HG02852 (cell line): ENCODE measurements at regions not wholly inside any gene's neighbourhood (a gene's known extent, or its start where the extent isn't known, plus 50 kb on each side); places are given as distances from the start of the nearest gene placed in this dataset.

Experiments used
- ATAC-seq: cut with Tn5 transposase; IDR thresholded peaks from one replicate; pipeline ENCODE4 v1.9.1; 2021; ENCODE audit warnings: mild to moderate bottlenecking, moderate library complexity; ENCODE audit not compliant: unreplicated experiment

DNA sequence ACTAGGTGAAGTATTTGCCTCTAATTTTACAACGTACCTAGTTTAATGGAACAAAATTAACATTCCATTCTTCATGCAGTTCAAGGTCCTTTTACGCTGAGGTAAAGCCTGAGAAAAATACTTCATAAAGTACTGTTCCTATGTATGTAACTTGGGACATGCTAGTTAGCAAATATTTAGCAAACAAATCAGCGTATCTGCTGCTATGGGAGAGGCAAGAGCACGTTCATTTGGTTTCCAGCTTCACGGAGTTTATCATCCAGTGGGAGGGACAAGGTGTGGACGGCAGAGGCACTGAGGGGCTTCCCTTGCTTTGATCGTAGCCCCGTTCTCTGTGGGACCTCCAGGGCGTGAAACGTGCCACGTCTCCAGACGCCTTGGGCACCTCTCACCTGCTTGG is 248.8 kb downstream of the IRS2 start:
- ATAC-seq, result no peak

DNA sequence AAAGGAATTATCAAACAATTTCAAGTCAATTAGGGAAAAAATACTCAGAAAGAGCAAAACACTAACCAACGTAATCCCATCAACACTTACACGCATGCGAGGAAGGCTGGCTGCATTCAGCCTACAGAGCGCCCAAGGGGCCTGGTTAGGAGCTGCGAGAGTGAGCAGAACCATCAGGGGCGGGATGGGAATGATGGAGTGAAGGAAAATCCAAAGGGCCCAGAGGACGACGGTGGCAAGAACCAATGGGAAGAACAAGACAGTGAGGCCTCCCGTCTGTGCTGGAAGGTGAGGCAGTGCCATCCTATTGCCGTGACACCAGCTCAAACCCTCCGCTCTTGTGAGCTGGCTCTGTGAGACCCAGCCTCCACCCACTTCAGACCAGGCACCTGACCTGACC is 253.0 kb downstream of the IRS2 start:
- ATAC-seq, result no peak

DNA sequence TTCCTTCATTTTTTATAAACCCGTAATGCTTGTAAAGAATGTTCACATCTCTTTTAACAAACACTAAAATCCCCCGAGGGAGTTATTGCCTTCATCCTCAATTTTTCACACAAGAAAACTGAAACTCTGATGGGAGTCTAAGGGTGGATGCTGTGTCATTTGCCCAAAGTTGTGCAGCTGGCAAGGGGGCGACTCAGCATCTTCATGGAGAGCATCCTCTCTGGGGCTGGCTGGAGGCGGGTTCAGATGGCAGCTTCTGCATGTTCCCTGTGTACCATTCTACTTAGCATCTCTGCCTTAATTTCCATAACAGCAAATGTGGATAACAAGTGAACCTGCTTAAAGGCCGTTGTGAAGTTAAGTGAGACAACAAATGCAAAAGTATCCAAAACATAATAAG is 256.4 kb downstream of the IRS2 start:
- no peak for ATAC-seq

DNA sequence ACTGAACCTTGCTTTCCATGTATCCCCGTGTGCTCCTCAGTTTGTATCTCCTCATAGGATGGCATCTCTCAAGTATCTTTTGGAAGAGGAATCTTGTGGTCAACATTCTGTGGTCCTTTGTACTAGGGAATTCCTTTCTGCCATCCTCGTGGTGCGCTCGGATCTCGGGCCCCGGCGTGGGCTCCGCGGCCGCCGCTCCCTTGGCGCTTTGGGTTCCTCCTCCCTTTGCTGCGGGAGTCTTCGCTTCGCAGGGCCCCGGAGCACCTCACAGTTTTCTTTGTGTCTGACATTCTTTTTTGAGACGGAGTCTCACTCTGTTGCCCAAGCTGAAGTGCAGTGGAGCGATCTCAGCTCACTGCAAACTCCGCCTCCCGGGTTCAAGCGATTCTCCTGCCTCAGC is 264.7 kb downstream of the IRS2 start:
- no peak for ATAC-seq

DNA sequence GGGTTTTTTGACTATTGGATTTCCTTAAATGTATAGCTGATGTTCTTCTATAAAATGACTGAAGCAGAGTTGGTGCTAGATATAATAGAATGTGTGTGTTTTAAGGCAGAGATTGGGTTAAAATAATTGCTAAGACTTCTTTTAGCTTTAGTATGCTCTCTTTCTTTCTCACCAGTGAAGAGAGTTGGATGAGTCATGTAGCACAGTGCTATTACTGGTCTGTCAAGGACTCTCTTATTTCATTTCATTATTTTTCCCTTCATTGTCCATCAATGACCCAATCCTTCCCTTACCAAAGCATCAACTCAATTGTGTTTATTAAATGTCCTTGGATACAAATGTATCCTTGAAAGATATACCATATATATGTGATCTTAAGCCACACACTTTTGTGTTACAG is 268.9 kb downstream of the IRS2 start:
- no peak for ATAC-seq

DNA sequence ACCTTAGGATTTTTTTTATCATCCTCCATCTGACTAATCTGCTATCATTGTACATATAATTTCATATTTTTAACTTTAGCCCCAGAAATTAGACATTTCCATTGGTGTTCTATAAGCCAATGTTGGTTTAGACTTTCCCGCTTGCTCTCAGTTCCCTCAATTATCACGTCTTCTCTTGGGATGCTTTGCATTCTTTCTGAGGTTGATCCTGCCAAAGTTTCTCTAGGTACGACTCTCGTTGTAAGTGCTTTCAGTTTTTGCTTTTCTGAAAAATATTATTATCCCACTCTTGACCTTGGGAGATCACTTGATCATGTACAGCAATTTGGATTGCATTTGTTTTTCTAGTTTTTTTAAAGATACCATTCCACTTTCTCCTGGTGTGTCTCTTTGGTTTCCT is 270.2 kb downstream of the IRS2 start:
- ATAC-seq, result no peak

DNA sequence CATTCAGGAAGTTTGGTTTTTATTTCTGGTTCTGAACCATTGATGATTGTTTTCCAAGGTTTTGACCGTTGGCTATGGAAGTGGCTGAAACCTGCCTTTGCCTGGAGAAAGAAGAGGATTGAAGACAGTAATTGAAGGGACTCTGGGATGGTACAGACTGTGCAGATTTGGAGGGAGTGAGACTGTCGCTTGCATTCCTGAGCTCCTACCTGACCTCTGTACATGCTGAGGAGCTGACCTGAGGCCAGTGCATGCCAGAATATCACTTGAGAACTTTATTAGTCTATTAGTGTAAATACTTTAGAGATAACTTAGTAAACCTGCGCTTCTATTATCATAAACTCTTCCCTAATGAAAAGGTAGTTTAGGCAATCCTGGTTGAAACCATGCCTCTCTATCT is 276.4 kb downstream of the IRS2 start:
- no peak for ATAC-seq

DNA sequence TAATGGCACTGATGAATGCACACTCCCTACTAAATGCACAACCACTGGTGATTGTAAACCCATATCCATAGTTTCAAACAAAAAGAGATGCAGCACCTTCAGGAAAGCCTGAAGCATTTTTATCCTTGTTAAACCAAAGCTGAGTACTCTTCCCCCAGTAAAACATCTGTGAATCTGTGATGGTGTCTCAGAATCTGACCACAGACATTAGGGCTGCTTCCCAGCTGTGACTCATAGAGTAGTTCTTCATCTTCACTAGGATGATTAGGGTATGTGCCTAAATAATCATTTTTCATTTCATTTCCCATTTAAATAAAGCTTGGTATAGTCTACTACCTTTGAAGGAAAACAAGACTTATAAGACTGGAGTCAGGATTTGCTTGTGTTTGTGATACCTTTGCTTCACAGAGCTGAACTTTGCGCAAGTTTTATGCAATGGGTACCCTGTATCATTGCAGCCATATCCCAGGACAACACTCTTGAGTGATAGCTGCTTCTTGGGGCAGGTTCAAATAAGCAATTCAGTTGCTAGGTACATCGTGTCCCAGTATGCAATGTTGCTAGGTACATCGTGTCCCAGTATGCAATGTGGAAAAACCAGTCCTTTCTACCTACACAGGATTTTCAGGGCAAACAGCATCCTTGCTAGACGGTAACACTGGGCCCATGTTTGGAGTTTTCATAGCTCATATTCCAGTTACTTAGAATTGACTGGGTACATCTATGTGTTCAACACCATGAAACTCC is 277.1 kb downstream of the IRS2 start:
- no peak for ATAC-seq

DNA sequence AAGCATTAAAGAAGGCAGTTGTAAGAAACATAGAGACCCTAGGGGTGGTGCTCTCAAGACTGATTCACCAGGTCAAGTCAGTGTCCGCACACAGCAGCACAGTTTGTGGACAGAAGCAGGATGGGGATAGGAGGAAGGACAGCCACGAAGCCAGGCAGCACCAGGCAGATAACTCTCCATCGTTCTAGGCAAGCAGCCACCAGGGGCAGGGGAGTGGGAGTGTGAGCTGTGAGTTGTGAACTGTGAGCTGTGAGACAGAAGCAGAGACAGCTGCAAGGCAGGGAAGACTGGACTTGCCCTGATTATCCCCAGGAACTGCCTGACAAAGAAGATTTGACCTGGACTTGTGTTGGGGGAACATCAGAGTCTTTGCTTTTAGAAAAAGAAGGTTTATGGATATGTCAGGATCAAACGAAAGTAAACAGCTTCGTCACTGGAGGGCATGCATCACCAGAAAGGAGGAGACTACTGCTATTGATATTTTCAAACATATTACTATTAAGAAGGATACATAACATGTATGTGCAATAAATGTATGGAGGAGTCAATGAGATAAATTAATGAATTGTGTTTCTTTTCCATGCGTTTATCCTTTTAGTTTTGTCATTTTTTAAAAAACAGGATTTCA is 286.1 kb downstream of the IRS2 start:
- no peak for ATAC-seq

DNA sequence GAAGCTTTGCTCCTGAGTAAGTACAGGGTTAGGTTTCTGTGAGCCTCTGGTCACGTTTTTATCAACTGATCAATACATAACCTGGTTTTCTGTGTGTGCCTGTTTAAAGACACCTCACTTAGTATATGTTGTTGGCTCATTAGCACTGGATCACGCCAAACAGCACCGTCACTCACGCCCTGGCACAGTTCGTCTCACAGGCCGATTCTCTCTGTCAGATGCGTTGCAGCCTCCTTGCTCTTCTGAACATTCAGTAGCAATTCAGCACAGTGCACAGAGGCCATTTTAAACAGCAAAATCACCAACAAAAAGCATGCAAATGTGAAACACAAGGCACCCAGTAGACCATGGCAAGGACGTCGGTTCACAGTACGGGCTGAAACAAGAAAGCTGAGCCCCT is 288.5 kb downstream of the IRS2 start:
- no peak for ATAC-seq

DNA sequence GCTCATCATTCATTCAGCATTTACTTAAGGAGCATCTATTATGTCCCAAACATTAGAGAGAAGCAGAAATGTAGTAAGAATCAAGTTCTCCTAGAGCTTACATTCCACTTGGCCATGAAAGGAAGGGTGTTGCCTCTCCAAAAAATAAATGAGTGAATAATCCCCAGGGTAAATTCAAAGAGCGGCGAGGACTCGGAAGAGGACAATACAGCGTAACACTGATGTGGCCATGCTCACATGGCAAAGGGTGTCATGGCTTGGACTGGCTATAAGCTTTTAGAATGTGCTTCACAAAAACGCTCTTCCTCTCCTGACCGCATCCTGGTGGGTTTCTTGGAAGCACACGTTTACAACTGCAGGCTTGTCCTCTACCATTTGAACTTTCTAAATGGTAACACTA is 290.2 kb downstream of the IRS2 start:
- ATAC-seq, result no peak

DNA sequence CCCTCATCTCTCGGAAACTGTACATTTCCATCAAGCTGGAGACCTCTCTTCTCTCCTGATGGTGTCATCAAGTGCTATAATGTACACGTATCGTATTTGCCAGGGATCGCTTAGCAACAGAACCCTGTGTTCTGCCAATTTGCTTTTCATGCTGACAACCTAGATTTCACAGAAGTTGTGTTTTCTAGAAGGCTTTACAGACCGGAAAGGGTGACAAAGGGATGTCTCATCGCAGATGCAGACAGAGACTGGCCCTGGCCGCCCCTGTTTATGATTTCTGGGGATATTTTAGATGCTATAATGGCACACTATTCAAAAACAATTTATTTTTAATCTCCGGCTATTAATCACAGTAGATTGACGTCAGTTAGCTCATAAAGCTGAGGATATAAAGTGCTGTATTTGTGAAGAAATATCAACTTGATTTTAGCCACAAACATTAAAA is 291.4 kb downstream of the IRS2 start:
- no peak for ATAC-seq

DNA sequence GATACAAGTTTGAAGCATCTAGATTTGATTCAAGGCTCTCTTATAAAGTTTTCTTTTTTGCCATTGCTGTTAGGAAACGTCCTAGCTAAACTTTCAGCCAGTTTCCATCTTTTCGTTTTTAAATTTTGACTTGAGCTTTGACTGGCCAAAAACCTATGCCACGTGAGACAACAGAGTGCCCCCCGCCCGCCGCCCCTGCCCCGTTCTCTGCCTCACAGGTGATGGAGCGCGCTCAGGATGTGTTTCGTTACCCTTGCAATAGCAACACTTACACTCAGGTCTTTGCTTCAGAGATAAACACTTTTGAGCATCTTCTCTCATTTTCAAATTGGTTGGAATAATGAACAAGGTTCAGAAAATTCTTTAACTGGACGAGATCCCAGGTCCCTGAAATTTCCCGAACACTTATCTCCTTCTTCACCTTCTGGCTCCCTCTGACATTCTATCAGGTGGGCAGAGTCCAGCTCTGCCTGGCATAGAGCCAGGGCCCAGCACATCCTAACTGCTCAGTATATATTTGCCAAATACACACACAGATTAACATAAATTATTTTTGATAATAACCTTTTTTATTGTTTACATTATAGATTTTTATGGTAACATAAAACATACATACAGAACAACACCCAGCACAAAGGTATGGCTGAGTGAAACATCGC is 301.1 kb downstream of the IRS2 start:
- ATAC-seq, result no peak

DNA sequence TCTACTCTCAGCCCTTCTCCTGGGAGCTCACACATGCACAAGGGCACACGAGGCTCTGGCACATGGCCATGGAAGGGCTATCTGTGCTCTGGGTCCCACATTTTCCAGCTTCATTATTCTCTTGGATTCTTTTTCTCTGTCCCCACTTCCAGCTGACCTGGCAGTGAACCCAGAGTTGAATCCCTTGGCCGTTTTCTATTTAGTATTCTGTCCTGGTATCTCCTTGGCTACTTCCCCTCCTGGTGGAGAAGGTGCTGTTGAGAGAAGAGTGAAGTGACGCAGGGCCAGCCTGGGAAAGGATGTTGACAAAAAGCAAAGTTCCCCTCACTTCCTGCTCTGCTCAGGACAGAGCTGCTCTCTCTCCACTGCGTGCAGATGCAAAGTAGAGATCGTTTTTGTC is 303.1 kb downstream of the IRS2 start:
- ATAC-seq, result no peak

DNA sequence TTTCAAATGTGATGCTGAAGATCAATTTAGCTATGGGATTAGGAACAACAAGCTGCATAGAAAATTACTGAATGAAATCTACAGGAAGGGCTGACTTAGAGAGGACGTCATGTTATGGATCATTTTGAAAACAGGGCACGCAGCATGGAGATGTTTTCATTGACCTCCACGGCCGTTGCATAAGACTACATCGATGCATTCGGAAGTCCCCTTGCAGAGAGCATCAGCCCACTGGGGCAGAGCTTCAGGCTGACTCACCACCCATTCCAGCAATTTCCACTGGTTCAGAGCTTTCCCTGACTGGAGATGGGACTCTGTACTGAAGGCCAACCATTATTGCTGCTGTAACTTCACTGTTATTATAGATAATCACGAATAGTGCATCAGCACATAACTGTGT is 305.3 kb downstream of the IRS2 start:
- no peak for ATAC-seq

DNA sequence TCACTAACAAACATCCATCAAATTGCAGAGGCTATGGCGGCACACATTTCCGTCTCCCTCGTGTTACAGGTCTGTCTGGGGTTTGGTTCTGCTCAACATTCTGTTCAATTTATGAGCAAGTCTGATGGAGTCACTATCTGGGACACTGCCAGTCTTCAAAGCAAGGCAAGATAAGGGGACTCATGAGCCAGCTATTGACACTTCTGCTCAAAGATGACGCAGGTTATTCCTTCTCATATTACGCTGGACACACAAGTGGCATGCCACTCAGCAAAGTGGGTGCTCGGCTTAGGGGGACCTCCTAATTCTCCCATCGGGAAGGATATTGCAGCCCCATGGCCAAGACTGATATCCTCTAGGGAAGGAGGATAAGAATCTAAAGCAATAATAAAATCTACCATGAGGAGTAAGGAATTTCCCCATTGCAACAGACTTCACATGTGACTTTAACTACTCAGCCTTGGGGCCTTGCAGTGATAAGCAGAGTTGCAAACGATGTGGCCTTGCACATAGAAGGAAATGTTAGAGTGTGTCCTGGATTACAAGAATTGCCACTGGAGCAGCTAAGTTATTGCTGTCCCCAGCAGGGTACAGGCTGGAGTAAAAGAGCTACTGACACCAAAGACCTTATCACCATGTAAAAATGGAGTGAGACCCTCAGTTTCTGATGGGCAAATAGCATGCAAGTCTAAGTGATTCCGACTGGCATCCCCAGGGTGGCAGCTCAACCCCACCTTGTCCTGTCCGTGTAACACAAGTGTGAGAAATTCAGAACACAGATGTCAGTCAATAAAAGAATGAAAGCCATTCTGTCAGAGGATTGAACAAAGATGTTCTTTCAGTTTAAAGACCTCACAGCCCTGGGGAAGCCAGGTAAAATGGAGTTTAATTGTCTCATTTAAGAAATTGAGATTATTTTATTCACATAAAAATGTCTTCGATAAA is 306.1 kb downstream of the IRS2 start:
- ATAC-seq, result no peak

DNA sequence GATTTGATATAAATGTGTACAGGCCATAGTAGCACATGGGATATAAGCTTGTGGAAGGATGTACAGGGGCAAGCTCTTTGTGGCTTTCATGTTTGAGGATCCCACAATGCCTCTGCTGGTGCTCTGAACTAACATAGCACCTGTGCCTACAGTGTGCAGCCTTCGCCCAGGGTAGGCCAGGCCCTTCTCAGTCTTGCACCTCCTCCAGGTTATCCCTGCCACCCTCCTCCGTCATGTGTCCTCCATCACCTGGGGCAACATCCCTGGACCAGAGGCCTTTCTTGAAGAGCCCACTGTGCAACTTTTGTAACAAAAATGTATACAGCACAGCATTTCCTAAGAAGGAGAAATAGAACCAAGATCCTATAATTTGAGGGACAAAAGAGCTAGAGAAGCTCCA is 306.8 kb downstream of the IRS2 start:
- no peak for ATAC-seq

DNA sequence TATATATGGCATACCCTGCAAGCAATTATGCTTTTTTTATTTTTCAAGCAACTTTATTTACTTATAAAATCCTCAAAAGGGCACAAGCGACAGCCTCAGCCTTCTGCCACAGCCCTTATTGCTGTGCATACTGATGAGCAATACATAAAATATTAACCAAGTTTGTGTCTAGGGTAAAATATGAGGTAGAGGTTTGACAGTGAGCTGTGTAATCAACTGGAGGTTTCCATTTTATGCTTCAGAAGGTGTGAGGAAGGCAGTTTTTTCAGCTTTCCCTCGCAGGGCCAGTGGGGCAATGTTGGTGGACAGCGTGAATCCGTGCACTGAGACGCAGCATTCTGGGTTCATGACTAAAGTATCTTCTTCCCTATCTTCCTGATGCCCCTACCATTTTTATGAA is 310.4 kb downstream of the IRS2 start:
- no peak for ATAC-seq

DNA sequence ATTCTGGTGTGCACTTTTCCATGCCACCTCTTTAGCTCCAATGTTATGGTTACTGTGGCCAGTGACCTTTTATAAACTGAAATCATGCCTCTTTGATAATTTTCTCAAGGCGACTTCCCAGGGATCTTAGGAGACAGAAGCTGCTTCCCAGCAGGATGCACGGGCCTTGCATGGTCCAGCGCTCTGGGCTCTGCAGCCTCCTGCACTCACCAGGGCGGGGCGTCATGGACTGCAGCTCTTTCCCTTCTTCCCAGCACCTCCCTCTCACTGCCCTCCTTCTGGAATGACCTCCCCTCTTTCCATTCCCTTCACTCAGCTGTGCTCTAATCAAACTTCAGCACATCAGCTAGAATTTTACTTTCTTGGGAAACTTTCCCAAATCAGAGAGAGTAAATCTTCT is 318.3 kb downstream of the IRS2 start:
- no peak for ATAC-seq

DNA sequence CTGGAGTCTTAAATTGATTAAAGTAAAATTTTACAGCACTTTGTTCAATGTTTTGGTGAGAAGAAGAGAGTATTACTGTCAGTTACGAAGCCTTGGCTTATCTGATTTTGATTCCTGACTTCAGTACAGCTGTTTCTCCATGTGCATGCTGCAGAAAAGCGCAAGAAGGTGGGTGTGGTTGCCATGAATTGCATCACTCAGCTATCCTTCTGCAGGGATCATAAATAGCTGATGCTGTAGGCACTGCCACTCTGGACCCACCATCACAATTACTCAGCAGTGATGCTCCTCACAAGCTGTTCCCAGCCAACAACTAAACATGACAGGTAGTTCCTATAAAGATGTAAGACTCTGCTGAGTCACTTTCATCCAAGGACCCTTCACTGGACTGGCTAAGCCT is 321.2 kb downstream of the IRS2 start:
- no peak for ATAC-seq
